ENCODE measurements at regions not wholly inside any gene's neighbourhood (a gene's known extent, or its start where the extent isn't known, plus 50 kb on each side); places are given as distances from the start of the nearest gene placed in this dataset.

DNA sequence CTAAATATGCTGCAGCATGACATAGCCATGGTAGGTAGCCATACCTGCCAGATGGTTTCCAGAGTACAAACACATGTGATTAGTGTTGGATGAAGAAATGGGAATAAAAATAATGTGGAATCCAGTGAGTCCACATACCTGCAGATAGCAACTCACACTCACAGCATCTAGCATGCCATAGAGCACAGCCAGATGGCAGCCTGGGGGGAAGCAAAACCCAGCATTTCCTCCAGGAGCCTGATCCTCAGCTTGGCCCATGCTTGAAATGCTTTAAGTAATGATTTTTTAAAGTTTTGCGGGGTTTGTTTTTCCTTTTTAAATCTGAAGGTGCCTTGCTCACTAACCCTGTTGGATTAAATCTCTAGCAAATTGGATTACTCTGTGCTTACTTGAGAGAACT, 535.1 kb downstream of the STK39 start:
- no peak for TF ChIP-seq CTCF (IDR thresholded peaks at IDR 0.05)
- no peak for TF ChIP-seq POLR2A (IDR thresholded peaks at IDR 0.05)

All from lower leg skin (tissue), 3 donors.